ENCODE measurements at regions not wholly inside any gene's neighbourhood (a gene's known extent, or its start where the extent isn't known, plus 50 kb on each side); places are given as distances from the start of the nearest gene placed in this dataset.

DNA sequence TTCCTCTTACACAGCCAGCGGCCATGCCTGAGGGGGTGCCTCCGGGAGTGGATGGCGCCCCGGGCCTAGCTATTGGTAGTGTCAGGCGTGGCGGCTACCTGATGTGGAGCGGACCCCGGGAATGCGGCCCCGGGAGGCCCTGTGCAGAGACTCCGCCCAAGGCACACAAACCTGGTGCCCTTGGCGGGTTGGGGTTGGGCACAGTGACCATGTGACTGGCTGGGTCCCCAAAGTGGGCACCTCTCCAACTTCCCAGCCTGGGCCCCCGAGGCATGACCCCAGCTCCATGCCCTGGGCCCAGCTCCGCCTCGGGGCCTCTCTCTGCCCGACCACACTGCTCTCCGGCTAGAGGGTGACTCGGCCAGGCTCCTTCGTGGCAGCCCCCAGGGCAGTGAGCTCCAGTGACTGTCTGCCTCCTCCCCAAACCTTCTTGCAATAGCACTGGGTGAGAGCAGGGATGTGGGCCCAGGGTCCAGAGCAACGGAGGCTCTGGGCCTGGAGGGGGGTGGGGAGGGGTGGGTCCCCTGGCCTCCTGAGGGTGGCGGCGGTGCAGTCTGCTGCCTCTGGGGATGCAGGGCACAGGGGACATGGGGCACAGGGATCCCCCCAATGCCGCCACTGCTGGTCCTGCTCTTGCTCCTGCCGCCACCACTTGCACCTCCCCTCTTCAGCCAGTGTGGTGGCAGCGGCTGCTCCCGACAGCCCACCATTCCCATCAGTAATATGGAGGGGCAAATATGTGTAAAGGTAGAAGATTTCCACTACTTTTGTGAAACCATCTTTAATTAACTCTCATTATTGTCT lies 942.9 kb upstream of the EPHA7 start:
- DNase-seq = no peak

DNA sequence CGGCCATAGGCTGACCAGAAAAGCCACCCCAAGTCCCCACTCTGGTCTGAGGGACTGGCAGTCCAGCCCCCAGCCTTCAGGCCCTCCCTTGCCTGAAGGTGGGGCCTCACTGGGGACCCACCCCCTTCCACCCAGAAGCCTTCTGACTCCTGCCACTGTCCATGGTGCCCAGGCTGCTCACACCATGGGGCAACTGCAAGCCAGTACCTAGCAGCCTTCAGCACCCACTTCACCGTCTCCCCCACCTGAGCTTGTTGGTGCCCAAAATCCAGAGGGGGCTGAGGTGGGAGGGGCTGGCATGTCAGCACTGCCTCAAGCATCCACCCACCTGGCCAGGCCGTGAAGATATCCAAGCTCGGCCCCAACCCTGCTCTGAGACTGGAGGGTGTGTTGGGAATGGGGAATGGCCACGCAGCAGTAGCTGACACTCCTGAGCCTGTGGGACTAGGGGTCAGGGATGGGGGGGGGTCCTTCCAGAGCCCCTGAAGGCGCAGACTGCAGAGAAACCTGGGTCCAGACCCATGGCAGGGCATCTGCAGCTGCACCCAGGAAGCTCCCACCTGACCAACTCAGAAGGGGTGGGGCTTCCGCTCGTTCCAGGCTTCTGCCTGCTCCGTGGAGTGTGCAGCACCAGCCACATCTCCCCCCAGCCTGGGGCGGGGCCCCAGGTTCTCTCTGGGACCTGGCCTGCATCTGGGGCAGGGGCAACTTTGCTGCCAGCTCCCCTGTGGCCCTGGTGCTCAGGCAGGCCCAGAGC lies 942.1 kb upstream of the EPHA7 start:
- DNase-seq = no peak

DNA sequence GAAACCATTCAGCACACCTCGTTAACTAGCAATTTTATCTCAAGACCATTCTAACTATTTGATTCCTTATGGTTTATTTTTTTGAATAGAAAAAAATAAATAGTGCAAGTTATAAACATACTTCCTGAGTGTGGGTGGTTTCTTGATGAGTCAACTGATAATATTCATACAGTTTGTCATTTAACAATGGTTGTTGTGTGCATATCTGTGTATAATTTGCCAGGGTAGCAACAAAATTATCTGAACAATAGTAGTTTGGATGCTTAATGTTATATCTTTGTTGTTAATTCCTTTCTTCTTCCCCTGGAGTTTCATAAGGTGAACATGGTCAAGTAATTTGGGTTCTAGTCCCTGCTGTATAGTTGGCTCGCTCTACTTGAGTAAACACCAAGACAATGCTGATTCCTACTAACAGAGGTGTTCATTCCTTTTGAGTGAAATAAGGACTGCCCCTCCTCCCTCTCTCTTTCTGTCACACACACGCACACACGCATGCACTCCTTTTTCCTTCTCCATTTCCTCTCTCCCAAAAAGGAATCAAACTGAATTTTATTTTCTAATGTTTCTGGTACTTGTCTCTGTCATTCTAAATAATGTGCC lies 938.1 kb upstream of the EPHA7 start:
- no peak for DNase-seq

DNA sequence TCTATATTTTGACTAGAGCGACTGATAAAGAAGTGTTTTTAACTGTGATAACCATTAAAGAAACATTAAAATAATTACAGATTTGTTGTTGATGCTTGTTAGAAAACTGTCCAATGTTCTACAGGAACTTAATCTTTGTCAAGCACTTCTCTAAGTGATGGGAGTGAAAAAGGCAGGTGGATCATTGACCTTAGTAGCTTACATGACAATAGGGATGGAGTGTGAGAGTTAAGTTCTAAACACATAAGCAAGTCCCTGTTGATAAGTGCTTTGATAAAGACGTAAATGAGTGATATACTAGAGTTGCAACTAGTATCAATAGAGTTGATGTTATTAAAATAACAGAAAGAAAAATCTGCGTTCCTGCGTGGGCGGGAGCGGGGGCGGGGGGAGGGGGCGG lies 931.5 kb upstream of the EPHA7 start:
- no peak for DNase-seq

DNA sequence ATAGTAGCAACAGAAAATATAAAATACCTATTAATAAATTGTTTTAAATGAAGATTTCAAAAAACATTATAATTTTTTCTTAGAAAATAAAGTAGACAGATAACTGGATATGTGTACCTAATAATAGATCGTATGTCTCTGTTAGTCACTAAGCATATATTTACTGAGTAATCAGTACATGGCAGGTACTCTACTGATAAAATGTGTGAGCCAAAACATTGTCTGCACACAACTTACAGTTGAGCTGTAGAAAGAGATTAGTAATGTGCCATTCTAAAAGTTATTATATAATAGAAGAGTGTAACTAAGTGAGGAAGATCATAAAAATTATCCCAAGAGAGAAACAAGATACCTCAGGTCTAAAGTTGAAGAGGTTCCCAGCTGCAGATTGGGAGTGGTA lies 929.9 kb upstream of the EPHA7 start:
- no peak for DNase-seq

DNA sequence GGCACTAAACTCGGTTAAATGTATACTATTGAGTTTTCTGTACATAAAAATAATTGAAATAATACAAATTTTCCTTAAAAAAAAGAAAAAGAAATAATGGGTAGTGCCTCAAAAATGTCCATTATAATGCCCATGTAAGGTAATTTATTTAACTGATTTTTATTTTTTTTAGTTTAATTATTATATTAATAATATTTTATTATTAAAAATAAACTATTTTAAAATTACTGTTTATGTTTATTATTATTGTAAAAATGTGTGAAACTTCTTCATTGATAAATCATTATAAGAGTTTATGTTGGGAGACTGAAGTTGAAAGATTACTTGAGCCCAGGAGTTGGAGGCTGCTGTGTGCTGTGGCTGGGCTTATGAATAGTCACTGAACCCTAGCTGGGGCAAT lies 925.5 kb upstream of the EPHA7 start:
- DNase-seq = no peak

DNA sequence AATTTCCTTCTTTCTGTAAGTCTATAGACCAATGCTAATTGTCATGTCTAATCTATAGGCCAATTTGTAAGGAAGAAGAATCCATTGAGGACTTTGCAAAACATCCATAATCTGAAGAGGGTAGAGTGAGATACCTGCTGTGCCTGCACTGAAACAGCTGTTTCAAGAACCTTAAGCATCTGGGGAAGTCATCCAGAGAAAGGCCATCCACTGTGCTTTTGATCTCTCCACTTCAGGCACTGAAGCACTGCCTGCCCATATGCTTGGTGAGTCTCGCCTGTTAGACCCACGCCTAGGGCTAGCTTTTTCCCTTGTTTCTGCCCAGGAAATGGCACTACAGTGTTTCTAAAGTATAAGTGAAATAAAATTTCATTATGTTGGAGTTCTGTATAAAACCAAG lies 921.8 kb upstream of the EPHA7 start:
- no peak for DNase-seq

DNA sequence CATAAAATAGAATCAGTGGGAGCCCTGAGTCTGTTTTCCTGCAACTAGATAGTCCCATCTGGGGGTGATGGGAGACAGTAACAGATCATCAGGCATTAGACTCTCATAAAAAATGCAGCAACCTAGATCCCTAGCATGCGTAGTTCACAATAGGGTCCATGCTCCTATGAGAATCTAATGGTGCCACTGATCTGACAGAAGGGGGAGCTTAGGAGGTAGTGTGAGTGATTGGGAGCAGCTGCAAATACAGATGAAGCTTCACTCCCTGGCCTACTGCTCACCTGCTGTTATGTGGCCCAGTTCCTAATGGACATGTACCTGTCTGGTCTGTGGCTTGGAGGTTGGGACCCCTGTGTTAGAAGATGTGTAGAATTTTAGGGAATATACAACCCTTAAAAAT lies 904.5 kb upstream of the EPHA7 start:
- DNase-seq = no peak

DNA sequence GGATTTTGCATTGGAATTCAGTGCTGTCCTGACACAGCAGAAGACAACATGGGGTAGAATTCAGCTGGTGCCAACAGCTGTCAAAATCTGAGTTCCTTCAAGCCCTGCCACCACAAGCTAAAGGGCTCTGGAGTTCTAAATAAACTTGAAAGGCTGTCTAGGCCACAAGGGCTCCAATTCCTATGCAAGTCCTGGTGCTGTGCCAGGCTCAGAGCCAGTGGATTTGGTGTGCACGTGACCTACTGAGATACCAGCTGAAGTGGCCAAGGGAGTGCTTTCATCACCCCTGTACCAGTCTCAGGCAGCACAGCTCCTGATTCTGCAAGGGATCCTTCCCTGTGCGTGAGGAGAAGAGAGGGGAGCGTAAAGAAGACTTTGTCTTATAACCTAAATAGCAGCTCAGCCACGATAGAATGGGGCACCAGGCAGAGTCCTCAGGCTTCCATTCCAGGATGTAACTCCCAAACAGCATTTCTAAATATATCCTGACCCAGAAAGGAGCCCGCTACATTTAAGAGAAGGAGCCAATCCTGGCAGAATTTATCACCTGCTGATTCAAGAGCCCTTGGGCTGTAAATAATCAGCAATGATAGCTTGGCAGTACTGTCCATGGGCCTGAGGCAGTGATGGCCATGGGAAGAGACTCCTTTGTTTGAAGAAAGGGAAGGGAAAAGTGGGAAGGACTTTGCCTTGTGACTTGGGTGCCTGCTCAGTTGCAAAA lies 881.2 kb upstream of the EPHA7 start:
- DNase-seq = no peak

DNA sequence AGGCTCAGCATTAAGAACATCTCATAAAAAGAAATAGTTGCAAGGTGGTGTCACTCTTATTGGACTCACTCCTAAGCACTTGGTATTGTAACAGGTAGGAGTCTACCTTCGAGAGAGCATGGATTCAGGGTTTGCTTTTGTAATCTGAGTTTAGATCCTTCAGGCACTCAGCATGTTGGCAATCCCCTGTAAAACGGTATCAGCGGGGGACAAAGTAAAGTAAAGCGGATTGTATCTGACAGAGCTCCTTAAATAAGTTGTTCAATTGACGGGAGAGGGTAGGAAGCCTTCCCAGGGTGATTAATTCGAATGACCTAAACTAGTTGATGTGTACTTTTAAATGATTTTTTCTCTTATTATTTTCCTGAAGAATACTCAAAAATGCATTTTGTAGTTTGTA lies 869.8 kb upstream of the EPHA7 start:
- DNase-seq = no peak

DNA sequence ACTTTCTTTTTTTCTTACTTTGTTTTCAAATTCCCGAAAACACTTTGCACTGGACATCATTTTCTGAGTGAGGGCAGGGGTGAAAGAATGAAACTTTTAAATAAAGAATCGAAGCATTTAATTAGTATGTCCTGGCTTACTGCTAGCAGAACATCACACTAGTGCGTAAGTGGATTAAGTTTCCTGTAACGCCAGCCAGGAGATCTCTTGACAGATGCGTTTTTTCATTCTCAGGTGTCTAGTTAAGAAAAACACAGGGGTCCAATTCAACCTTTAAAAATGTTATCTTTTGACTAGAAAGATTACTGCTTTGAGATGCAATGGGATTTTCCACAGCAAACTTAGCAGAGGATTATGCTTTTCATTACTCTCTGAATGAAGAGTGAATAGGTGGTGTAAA lies 858.8 kb upstream of the EPHA7 start:
- DNase-seq = no peak

DNA sequence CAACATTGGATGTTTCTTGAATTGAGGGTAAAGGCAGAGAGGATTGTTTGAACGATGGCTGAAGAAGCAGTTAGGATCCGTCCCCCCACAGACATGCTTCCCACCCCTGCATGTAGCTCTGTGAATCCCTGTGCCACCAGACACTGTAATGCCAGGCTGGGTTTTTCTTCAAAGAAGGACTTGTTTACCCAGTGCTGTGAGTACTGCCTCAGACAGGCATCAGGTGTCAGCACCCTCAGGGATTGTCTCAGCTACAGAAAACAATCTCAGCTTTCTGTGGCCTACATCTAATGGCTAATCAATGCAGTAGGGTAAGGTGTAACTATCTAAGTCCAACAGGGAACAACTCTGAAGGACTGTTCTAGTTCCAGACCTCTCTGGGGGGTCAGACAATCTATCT lies 853.0 kb upstream of the EPHA7 start:
- no peak for DNase-seq

DNA sequence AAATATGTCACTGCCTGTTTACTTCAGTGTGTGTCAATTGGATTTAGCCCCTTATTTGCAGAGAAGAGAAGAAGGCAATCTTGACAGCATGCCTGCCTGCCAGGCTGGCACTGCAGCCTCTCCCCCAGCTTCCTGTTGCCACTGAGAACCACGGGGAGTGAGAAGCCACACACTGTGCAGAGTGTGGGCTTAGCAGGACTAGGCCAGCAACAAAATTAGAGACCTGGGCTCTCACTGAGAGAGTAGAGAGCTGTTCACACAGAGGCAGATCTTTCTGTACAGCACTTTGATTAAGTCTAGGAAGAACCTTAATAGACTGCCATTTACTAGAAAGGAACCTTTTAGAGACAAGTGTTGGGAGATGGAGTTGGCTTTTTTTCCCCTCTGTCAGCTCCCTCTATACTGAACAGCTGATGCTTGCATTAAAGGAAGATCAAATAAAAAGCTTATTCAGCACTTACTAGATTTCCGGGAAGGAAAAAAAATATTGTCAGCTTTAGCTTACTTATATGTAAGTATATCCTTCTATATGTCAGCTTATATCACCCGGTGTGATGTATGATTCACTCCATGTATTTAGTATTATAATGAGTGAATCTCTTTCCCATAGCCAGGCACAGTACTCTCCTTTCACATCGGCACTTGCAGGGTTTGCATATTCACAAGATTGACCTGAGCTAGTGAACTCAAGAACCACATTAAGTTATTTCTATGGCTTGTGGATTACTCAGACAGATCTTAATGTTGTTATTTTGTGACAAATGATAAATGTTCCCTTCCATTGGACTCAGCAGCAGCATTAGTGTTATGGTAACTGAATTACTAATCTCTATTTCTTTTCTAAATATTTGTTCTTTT lies 851.0 kb upstream of the EPHA7 start:
- no peak for DNase-seq

DNA sequence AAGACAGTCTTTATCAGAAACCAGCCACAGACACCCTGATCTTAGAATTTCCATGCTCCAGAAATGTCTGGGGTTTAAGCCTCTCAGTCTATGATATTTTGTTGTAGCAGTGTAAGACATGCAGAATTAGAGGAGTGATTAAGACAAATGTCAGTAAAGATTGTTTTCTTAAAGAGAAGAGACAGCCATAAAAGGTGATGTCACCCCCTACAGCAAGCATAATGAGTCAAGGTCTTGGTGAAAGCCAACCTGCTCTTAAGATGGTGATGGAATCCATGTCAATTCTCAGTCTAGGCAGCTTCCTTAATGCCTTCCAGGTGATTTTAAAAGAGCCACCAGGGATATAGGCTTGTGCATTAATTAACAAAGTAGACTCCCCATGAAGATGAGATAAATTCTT lies 849.9 kb upstream of the EPHA7 start:
- no peak for DNase-seq

DNA sequence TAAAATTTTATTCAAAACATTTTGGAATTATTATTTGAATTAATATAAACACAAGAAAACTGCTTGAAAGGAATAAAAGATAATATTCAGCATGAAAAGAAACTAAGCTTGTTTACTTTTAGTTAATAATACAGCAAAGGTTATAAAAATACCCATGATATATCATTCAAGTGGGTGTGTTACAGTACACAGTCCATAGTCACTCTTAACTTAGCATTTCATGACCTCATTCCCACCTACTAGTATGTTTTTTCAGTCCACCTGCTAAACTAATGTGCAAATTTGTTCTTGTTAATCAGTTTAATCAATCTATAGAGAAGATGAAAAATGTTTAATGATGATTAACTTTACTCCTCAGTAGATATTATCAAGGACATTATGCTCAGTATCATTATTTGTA lies 841.4 kb upstream of the EPHA7 start:
- no peak for DNase-seq

DNA sequence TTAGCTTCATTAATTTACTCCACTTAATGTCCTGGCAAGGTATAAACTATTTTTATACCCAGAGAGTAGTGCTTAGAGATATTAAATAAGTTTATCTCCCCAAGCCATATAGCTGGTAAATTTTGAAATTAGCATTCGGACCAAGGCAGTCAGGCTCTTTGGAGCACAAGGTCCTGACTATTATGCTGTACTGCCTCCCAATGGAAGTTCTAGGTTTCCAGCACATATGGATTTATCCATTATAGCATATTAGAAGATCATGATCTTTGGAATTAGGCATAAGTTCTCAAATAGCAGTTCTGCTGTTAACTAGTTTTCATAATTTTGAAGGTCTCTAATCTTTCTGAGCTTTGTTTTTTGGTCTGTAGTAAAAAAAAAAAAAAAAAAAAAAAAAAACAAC lies 835.3 kb upstream of the EPHA7 start:
- DNase-seq = no peak

DNA sequence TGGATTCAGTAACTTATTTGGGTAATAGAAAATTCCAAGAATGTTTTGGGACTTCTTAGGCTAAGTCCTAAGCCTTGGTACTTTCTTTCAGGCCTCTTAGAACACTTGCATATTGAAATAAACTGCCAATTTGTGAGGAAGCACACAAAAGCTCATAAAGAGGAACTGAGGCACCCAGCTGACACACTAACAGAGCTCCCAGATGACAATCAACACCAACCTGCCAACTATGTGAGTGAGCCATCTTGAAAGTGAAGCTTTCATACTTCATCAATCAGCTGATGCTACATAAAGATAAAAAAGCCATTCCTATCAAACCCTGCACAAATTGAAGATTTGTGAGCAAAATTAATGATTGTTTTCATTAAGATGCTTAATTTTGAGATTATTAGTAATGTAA lies 832.5 kb upstream of the EPHA7 start:
- no peak for DNase-seq

DNA sequence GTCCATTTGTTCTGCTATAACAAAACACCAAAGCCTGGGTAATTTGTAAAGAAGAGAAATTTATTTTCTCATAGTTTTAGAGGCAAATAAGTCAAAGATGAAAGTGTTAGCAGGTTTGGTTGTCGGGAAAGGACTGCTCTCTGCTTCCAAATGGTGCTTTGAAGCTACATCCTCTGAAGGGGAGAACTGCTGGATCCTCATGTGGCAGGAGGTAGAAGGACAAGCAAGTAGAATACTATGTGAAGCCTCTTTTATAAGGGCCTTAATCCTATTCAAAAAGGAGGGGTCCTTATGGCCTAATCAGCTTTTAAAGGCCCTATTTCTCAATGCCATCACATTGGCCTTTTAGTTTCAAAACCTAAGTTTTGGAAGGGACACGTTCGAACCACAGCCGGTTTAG lies 826.0 kb upstream of the EPHA7 start:
- DNase-seq = no peak

DNA sequence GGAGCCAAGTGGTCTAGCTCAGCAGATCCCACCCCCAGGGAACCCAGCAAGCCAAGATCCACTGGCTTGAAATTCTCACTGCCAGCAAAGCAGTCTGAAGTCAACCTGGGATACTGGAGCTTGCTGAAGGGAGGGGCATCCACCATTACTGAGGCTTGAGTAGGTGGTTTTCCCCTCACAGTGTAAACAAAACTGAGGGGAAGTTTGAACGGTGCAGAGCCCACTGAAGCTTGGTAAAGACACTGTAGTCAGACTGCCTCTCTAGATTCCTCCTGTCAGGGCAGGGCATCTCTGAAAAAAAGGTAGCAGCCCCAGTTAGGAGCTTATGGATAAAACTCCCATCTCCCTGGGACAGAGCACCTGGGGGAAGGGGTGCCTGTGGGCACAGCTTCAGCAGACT lies 819.5 kb upstream of the EPHA7 start:
- no peak for DNase-seq

DNA sequence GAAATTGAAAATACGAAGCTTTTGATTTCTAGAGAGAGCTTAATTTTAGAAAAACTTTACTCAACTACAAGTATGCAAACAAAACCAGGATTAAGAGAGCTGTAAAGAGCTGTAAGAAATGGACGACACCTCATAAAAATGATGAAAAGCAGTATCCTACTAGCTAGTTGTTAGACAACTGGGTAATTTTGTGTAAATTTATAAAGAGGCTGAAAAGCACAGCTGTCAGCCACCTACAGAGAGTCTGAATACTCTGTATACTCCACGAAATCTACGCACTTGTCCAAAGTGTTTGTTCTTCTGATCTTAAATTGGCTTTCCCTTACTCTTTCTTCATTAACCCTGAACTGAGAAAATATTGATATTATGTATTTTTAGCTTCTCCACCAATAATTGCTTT lies 808.4 kb upstream of the EPHA7 start:
- no peak for DNase-seq

DNA sequence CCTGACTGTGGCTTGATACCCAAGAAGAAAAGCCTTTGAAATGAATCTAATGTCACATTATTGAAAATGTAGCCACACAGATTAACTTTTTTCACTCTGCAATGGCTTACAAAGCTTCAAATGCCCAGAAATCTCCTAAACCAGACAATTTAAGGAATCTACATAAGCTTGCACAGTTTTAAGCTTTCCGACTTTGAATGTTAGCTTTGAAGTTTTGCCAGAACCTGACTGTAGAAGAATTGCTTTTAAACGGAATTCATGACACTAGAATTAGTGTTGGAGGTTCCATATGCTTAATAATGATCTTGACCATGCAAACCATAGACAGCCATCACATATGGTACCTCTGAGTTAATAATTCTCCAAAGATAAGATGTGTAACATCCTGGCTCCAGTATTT lies 798.5 kb upstream of the EPHA7 start:
- DNase-seq = no peak

DNA sequence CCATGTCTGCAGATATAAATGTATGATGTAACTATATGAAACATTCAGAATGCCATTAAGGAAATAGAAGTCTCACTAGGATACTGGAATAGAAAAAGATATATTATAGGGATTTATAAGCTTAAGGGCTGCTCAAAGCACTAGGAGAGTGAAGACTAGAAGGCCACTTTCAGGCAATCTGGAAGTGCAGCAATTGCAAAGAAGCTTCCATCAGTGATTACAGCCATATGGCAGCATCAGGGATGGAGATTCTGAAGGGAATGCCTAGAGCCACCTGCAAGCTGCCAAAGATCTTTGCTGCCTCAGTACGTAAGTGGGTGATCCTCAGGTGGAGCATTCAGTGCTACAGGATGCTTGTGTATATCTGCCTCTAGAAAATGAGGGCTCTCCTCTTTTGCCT lies 796.2 kb upstream of the EPHA7 start:
- no peak for DNase-seq

DNA sequence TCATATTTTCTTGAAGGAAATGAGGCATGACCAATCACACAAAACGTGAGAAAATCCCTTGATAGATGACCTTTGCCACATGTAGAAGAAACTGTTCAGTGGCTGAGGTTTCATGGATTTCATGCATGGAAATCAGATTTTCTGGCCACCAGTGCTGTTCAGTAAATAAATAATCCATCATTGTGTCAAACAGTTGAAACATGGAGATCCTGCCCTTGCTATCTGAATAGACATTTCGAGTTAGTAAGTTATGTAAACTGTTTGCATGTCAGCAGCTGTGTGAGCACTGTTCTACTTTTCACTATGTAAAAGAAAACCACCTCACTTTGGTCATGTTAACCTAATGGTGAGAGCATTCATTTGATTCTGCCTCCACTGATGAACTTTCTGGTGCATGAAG lies 793.9 kb upstream of the EPHA7 start:
- DNase-seq = no peak

Data from fibroblast of skin of right quadriceps (primary cell).